IPS DF 4.7 (cell line): ENCODE measurements at regions not wholly inside any gene's neighbourhood (a gene's known extent, or its start where the extent isn't known, plus 50 kb on each side); places are given as distances from the start of the nearest gene placed in this dataset.
"Not testable (repeated sequence)": the region's sequence is repeated elsewhere in the genome, so short reads cannot be mapped to it uniquely, and the experiment has no call there.

Experiments used
- DNase-seq: peaks from one replicate; pipeline ENCODE4 v3.0.0-alpha.2; 2013; ENCODE audit warnings: low spot score; ENCODE audit errors: extremely low read depth

DNA sequence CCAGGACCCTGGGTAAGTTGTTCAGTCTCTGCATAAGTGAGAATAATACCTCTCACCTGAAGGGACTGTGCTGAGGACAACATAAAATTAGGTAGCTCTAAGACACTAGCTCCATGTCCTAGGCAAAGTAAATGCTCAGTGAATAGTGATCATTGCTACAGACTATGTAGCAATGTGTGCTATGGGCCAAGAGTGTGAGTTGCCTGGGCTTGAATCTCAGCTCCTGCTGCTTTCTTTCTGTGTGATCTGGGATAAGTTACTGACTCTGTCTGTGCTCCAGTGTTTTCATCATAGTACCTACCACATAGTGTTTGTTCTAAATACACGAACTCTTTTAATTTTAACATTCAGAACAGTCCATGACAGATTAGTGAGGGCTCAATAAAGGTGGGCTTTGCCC lies 81.1 kb upstream of the MFGE8 start:
- DNase-seq = no peak

DNA sequence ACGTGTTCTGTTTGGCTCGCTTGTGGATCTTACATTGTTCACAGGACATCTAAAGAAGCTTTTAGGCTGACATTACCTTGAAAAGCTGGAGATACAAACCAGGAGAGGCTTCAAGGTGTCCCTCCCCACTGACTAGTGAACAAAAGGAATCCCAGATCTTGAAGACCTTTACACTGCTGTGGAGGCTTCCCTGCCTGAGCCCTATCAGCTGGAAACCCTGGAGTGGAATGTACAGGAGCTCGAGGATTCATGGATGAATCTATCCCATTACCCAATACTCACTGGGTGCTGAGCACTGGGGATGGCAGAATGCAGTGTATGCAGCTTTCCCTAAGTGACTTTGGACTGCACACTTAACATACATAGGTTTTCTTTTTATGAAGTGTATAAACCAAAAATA lies 82.3 kb upstream of the MFGE8 start:
- no peak for DNase-seq

DNA sequence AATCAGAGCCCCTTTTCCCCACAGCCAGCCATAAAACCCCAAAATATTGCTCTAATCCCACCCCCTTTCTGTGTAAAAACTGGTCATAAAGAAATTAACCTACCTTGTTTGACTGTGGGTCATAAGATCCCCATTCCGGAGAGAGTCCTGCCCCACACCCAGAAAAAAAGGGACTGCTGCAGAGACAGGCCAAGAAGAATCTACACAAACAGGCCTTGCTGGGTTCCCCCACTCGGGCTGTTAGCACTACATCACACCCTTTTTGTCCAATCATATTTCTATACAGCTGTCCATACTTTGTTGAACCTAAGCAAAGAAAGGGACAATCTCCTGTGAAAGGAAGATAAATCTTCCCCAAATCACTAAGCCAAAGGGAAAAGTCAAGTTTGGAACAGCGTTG lies 84.4 kb upstream of the MFGE8 start:
- no peak for DNase-seq

DNA sequence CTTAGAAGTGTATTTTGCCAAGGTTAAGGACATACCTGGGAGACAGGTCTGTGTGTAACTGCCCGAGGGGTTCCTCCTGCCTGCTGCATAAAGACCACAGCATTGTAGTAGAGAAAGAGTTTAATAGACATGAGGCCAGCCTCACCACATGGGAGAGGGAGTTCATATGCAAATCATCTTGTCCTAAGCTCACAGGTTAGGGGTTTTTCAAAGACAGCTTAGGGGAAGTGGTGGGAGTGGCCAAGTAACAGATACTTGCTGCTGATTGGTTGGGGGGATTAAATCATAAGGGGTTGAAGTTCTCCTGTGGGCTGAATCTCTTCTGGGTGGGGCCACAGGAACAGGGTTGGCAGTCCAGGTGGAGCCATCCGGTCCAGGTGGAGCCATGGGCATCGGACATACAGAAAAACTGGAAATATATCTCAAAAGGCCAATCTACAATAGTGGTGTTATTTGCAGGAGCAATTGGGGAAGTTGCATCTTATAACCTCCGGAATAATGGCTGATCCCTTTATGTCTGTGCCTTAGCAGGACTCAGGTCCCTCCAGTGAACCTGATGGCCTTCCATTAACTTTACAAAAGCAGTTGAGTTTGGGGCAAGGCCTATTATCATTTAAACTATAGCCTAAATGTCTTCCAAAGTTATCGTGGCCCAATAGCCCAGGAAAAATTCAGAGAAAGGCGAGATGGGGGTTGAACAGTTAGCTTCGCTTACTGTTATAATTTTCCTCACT lies 86.0 kb upstream of the MFGE8 start:
- DNase-seq = peak; percentile 99

DNA sequence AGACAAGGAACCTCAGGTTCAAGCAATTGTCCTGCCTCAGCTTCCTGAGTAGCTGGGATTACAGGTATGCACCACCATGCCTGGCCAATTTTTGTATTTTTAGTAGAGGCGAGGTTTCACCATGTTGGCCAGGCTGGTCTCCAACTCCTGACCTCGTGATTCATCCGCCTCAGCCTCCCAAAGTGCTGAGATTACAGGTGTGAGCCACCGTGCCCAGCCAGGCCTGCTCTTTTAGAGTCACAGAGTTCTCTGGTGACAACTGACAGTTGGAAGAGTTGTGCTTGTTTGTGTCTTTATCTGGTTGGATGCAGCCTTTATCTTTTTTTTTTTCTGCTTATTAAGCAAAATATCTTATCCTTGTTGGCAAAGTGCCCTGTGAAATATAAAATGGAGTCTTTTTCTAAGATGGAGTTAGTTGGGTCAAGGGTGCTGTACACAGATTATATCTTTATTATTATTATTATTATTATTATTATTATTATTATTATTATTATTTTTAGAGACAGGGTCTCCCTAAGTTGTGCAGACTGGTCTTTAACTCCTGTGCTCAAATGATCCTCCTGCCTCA lies 86.5 kb upstream of the ABHD2 start:
- not testable (repeated sequence) for DNase-seq

DNA sequence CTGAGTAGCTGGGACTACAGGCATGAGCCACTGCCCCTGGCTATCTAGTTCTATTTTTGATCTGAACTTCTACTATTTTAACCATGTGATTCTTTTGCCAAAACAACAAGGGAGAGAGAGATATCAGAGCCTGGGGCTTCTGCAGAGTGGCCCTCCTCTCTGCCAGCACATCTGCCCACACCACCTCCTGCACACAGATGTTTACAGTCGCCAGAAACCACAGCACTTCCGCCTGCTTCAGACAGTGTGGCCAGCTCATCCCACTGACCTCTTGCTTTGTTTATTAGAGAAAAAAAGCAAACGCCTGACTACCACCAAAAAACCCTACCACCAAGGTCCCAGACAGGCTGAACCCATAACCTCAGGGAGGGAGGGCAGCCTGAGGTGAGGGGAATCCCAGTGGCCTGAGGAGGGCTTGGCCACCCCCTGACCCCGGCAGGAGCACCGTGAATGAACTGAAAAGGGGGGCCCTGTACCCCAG lies 85.9 kb upstream of the ABHD2 start:
- DNase-seq = no peak

DNA sequence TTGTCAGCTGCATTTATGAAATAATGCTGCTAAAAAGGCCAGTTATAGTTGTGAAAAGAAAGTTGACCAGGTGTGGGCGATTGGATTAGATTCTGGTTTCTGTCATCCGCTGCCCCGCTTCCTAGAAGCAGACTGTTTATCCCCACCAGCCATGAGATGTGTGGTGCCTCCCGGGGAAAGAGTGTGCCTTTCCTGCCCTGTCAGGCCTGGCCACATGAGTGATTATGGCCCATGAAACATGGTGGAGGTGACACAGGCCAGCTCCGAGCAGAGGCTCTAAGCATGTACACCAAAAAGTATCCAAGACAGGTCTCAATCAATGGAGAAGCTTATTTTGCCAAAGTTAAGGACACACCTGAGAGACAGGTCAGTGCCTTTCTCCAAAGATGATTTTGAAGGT lies 85.4 kb upstream of the ABHD2 start:
- no peak for DNase-seq

DNA sequence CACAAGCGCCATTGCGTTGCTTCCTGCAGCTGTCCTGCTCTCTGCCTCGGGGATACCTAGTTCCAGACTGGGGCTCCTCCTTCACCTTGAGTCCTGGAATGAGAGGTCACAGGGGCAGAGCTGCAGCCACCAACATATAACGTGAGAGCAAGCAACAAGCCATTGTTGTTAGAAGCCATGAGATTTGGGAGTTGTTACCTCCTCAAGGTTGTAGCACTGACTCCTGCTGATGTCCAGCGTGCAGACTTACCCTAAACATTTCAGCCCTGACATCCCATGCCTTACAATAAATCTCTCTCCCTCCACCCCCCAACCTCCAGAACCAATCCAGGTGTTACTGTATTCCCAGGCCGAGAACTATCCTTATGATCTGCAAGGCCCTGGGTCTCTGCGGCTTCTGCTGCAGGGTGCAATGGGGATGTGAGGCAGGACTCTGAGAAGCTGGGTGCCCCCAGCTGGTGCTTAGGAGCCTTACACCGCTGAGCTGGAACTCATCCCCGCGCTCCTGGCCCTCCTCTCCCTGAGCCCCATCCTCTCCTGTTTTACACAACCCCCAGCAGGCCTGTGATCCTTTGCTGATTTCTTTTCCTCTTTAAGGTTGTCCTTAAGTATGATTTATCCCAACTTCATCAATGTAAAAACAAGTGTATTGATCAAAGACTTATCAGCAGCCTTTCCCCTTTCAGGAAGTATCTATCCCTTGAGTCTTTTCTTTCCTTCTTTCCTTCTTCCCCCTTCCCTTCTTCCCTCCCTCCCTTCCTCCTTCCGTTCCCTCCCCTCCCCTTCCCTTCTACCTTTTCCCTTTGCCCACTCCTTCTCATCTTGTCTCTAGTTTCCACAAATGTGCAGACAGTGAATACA lies 84.2 kb upstream of the ABHD2 start:
- no peak for DNase-seq

DNA sequence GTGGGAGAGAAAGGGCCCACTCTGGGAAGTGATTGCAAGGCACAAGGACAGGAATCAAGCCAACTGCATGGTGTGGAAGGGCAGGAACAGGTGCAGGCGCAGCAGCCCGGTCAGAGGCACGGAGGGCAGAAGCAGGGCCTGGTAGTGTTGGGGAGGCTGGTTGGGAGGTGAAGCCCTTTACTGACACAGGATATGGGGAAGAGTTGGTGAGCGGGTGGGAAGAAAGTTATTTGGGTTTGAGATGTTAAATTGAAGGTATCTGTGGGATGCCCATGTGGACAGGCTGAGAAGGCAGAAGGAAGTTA lies 83.6 kb upstream of the ABHD2 start:
- no peak for DNase-seq

DNA sequence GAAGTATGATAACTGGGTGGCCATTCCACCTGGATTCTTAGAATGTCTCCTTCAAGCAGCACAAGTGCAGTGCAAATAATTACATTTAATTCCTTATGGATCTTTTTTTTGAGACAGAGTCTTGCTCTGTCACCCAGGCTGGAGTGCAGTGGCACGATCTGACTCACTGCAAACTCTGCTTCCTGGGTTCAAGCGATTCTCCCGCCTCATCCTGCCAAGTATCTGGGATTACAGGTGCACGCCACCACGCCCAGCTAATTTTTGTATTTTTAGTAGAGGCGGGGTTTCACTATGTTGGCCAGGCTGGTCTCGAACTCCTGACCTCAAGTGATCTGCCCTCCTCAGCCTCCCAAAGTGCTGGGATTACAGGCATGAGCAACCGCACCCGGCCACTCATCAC lies 80.7 kb upstream of the ABHD2 start:
- DNase-seq = not testable (repeated sequence)

DNA sequence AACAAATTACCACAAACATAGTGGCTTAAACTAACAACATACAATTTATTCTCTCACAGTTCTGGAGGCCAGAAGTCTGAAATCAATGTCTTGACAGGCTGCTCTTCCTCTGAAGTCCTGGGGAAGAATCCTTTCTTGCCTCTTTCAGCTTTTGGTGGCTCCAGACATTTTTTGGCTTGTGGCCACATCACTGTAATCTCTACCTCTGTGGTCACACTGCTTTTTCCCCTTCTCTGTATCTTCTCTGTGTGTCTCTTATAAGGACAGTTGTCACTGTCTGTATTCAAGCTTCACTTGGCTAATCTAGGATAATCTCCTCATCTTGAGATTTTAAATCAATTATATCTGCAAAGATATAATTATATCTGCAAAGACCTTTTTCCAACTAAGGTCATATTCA lies 80.3 kb upstream of the ABHD2 start:
- no peak for DNase-seq

DNA sequence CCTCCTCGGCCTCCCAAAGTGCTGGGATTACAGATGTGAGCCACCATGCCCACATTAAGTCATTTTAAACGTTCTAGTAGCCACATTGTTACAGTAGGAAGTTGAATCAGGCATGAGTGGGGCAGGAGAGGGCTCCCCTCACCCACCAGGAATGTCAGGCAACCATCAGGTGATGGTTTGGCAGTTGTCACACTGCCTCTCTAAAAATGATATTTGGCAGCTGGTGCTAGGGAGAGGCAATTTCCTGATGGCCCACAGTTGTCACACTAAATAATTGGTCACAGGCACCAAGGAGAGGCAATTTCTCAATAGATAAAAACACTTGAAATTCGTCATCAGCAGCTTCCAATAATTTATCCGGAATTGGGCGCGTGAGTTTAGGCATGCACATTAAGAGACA lies 79.2 kb upstream of the ABHD2 start:
- no peak for DNase-seq

DNA sequence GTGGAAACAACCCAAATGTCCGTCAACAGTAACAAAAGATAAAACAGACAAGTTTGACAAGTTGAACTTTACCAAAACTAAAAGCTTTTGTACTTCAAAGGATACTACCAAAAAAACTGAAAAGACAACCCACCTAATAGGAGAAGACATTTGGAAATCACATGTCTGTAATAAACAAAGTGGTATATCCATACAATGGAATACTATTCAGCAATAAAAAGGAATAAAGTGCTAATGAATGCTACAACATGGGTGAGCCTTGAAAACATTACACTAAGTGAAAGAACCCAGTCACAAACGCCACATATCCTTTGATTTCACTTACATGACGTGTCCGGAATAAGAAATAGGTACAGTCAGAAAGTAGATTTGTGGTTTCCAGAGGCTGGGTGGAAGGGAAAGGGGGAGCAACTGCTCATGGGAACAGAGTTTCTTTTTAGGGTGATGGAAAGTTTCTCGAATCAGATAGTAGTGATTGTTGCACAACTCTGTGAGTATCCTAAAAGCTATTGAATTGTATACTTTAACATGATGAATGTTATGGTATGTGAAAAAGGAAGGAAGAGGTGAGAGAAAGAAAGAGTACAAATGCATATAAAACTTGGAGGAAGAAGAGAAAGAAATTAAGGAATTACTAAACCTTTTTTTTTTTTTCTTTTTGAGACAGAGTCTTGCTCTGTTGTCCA lies 72.7 kb upstream of the ABHD2 start:
- no peak for DNase-seq

DNA sequence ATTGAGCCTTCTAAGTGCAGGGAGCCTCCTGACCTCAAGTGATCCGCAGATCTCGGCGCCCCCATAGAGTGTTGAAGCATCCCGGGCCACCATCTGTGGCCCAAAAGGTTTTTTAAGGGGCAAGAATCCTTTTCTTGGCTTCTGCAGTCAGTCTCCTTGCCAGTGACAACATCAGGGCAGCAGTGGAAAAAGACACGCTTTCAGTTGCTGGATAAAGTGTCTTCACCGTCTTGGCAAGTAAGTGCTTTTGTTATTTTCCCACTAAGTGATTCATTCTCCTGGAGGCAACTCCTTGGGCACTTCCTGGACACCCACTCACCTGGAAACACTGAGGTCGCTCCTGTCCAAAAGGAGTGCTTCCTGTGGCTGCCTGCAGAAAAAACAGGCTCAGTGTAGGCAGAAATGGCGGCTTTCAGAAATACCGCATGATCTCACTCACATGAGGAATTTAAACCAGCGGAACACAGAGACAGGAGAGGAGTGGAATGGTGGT lies 71.7 kb upstream of the ABHD2 start:
- no peak for DNase-seq

DNA sequence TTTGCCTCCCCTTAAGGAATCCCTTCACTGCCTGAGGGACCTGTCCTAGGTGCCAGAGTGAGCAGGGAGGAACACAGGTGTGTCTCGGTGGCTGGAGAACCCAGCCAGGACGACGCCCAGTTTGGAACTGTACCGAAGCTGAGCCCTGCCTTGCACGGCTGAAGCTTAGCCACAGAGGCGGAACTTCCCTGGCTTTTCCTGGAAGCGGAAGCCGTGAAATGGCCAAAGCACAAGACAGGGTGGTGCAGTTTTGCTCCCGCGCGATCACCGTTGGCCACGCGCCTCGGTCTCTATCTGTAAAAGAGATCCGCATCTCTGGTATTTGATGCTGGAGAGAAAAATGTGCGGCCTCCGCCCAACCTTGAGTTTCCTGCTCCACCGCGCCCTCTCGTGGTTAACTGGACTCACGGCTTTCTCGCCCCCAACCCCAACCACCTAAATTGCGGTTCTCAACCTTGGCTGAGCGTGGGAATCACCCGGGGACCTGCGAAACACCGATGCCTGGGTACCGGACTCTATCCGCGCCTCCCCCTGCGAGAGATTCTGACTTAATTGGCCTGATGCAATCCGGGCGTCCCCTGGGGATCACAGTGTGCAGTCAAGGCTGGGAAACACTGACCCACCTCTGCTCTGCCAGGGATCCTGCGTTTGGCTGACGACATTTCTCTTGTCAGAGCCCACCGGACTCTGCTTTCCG lies 70.7 kb upstream of the ABHD2 start:
- peak; percentile 74 for DNase-seq

DNA sequence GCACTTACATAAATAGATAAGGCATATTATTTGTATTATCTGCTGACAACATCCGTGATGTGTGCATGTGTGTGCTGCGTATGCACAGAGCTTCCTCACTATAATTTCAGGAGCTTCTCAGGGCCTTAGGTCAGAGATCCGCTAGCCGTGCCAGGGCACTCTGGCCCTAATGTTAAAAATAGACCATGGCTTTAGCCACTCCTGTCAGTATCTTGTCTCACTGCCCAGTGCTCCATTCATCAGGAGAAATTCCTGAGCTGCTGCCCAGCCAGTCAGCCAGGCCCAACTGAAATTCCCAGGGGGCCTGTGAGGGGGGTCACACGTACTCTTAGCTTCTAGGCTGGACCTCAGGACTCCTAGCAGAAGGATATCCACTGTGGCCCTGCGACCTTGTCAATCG lies 70.0 kb upstream of the ABHD2 start:
- DNase-seq = no peak

DNA sequence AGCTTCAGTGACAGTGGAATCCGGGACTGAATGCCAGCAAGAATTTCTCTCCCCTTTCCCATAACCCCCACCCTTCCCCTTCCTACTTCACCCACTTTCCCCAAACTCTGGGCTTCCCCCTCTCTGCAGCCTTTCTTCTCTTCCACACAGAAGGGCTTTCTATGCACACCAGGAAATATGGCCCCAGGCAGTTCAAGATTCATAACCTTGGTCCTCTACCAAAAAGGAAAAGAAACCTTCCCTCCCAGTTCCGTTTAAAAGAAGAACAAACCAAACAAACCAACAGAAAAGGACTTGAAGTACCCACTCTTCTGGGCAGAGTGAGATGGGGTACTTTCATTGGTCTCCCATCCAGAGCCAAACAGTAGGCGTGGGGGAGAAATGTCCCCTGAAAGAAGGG lies 68.8 kb upstream of the ABHD2 start:
- DNase-seq = no peak

DNA sequence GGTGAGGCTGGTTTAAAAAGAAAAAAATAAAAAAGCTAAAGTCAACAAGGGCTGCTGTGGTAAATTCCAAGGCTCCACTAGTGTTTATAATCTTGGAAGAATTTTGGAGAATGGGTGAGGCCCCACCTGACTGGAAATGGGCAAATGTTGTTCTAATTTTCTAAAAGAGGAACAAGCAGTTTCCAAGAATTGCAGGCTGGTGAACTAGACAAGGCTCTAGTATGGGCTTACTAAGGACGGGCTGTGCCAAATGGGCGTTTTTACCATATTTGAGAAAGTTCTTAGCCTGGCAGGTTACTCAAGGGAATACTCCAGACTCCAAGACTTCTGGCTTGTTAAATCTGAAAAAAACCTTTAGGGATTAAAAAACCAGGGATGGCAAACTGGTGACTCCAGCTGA lies 67.0 kb upstream of the ABHD2 start:
- no peak for DNase-seq

DNA sequence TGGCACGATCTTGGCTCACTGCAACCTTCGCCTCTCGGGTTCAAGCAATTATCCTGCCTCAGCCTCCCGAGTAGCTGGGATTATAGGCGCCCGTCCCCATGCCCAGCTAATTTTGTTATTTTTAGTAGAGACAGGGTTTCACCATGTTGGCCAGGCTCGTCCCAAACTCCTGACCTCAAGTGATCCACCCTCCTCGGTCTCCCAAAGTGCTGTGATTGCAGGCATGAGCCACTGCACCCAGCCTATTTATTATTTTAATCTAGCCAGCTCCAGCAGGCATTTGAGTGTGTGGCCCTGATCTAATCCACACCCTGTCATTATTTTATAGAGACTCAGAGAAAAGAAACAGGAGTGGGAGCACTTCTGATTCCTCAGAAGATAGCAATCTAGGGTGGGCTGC lies 66.4 kb upstream of the ABHD2 start:
- DNase-seq = not testable (repeated sequence)

DNA sequence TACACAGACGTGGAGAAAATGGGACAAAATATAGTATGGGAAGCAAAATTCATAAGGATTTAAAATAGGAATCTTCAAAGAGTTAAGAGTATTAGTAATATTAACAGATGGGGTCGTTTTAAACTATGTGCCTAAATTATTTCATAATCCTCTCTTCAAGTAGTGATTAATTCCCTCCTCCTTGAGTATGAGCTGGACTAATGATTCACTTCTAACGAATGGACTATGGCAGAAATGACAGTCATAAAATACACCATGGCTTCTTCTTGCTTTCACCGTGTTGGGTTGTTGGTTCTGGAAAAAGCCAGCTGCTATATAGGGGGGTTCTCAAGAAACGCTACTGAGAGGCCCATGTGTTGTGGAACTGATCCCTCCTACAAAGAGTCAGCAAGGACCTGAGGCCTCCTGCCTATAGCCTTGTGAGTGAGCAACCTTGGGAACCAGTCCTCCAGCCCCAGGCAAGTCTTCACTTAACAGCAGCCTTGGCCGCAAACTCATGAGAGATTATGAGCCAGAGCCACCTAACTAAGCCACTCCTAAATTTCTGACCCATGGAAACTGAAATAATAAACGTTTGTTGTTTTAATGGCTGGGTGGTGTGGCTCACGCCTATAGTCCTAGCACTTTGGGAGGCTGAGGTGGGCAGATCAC lies 64.8 kb upstream of the ABHD2 start:
- DNase-seq = no peak

DNA sequence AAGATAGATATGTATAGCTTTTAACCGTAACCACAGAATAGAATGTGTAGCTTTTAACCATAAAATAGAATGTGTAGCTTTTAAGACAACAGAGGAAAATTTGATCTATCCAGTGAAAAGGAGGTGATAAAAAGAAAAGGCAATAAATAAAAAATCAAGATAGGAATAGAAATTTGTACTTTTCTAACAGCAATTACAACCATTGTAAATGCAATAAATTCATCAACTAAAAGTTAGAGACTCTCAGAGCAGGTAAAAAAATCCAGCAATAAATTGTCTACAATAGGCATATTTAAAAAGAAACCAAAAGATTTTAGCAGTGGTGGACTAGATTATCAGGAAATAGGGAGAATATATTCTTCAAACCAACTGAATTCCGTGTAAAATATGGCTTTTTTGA lies 63.8 kb upstream of the ABHD2 start:
- no peak for DNase-seq
